Adrenal gland (tissue), 9 donors: ENCODE measurements at regions not wholly inside any gene's neighbourhood (a gene's known extent, or its start where the extent isn't known, plus 50 kb on each side); places are given as distances from the start of the nearest gene placed in this dataset.

Source experiments
- DNase-seq, 7 donors: peaks; one replicate each; pipeline ENCODE4 v3.0.0-alpha.2; 2019 to 2020
- H3K27ac ChIP-seq, 5 donors: fragments of 200-600 bp; sonication (generic) in 4 of 5; 1 replicate in 3 of 5; 2 replicates in 2 of 5; pipeline versions ENCODE4 v1.5.1 to v1.8.0; 2016 to 2020; ENCODE audit warnings: mild to moderate bottlenecking in 1 of 5
- H3K27me3 ChIP-seq: fragments of 200-600 bp; 2 replicates; pipeline ENCODE4 v1.8.0; 2021
- H3K36me3 ChIP-seq, 2 donors: fragments of 200-600 bp; replicated peaks in 1 of 2; 1 replicate in 1 of 2; 2 replicates in 1 of 2; pipeline versions ENCODE4 v1.5.1 to v1.8.0; 2018 to 2022
- H3K4me1 ChIP-seq, 2 donors: fragments of 200-600 bp; replicated peaks in 1 of 2; 1 replicate in 1 of 2; 2 replicates in 1 of 2; pipeline versions ENCODE4 v1.5.1 to v1.8.0; 2018 to 2021
- H3K4me3 ChIP-seq, 4 donors: fragments of 200-600 bp; sonication (generic) in 3 of 4; one replicate each; pipeline ENCODE4 v1.5.1; 2016 to 2018
- H3K9me3 ChIP-seq, 3 donors: fragments of 200-600 bp; sonication (generic) in 1 of 3; replicated peaks in 1 of 3; 1 replicate in 2 of 3; 2 replicates in 1 of 3; pipeline versions ENCODE4 v1.5.1 to v1.8.0; 2016 to 2021
- CTCF ChIP-seq, 6 experiments: fragments of 450-650 bp in 4 of 6; fragments of 200-600 bp in 2 of 6; sonication (generic) in 1 of 6; IDR thresholded peaks; 1 replicate in 5 of 6; 2 replicates in 1 of 6; pipeline versions ENCODE4 v1.5.1 to v1.8.0; 2016 to 2021; ENCODE audit warnings: antibody characterized with exemption in 6 of 6, mild to moderate bottlenecking in 2 of 6, moderate library complexity in 1 of 6
- POLR2A ChIP-seq, 2 donors: fragments of 450-650 bp; IDR thresholded peaks; one replicate each; pipeline ENCODE4 v1.6.1; 2017; ENCODE audit warnings: antibody characterized with exemption in 2 of 2, mild to moderate bottlenecking in 2 of 2, moderate library complexity in 1 of 2
- WGBS, 4 donors: extraction: QIAGEN DNeasy Blood & Tissue Kit in 2 of 4; methylation state at CpG; one replicate each; pipeline versions ENCODE4 v1.1.5 to v1.1.7; 2013 to 2017; 5-methylcytosine and 5-hydroxymethylcytosine counted together
- intact Hi-C, 2 donors: fragments of 100-400 bp; cut with DNase I; formaldehyde crosslinking; loops; one replicate each; pipeline versions ENCODE4 v1.14.1 to v1.15.0; 2022 to 2023
- donor health status: healthy with polysubstance abuse.
- donor health status: Bipolar disorder and iron deficiency.
- donor health status: DM: yes; HTN: yes; CAD: no.
- donor health status: DM: no; HTN: no; CAD: no.
- donor health status: DM: no; HTN: no; CAD: no.

- TF ChIP-seq CTCF (IDR thresholded peaks at IDR 0.05) (no peak), POLR2A (IDR thresholded peaks at IDR 0.05) (no peak)
- Histone ChIP-seq H3K27ac (no peak overlapping the region), H3K9me3 (peaks cover 0 to 4% (median 0%) of the 10 kb centered on the region in 3 donors), H3K36me3 (no peaks in the 10 kb centered on the region), H3K4me1 (no peaks in the 10 kb centered on the region), H3K4me3 (no peak overlapping the region), H3K27me3 (no peaks in the 10 kb centered on the region)
- WGBS, 4 donors, result 74 to 88% (median 78%) methylated on average over 1 of the region's 1 CpG
- no peak for DNase-seq
- intact Hi-C loops, result no loop called here
These were observed 348.9 kb upstream of the MEOX2 start for GRCh38 chr7:16035392-16035791.

GRCh38 chr7:16034866-16035265 is 348.4 kb upstream of the MEOX2 start:
- no peak overlapping the region for H3K27ac ChIP-seq
- no peaks in the 10 kb centered on the region for H3K4me1 ChIP-seq
- H3K27me3 ChIP-seq, result no peaks in the 10 kb centered on the region
- H3K4me3 ChIP-seq, result no peak overlapping the region
- no peak for TF ChIP-seq CTCF (IDR thresholded peaks at IDR 0.05)
- TF ChIP-seq POLR2A (IDR thresholded peaks at IDR 0.05), result no peak
- peaks cover 0 to 4% (median 0%) of the 10 kb centered on the region in 3 donors for H3K9me3 ChIP-seq
- DNase-seq, result no peak
- intact Hi-C loops, result no loop called here
- WGBS, 4 donors, result 88 to 96% (median 92%) methylated on average over 1 of the region's 1 CpG
- no peaks in the 10 kb centered on the region for H3K36me3 ChIP-seq

- TF ChIP-seq CTCF (IDR thresholded peaks at IDR 0.05) (no peak), POLR2A (IDR thresholded peaks at IDR 0.05) (no peak)
- Histone ChIP-seq H3K27me3 (no peaks in the 10 kb centered on the region), H3K4me3 (no peak overlapping the region), H3K4me1 (no peaks in the 10 kb centered on the region), H3K9me3 (peaks cover 0 to 2% (median 0%) of the 10 kb centered on the region in 3 donors), H3K27ac (no peak overlapping the region), H3K36me3 (no peaks in the 10 kb centered on the region)
- WGBS, 4 donors, result 76 to 88% (median 83%) methylated on average over 2 of the region's 2 CpGs
- DNase-seq, result no peak
- intact Hi-C loops, result no loop called here
These were observed 347.9 kb upstream of the MEOX2 start for GRCh38 chr7:16034353-16034752.

GRCh38 chr7:16033233-16033632 is 346.8 kb upstream of the MEOX2 start:
- H3K4me1 ChIP-seq, result no peaks in the 10 kb centered on the region
- TF ChIP-seq POLR2A (IDR thresholded peaks at IDR 0.05), result no peak
- TF ChIP-seq CTCF (IDR thresholded peaks at IDR 0.05), result no peak
- no peak overlapping the region for H3K27ac ChIP-seq
- H3K27me3 ChIP-seq, result no peaks in the 10 kb centered on the region
- WGBS, 4 donors, result 66 to 78% (median 73%) methylated on average over 2 of the region's 2 CpGs
- DNase-seq, result no peak
- no peaks in the 10 kb centered on the region for H3K36me3 ChIP-seq
- H3K4me3 ChIP-seq, result no peak overlapping the region
- intact Hi-C loops, result no loop called here
- no peaks in the 10 kb centered on the region for H3K9me3 ChIP-seq
